Tongue (tissue), 1 donor: ENCODE measurements at regions not wholly inside any gene's neighbourhood (a gene's known extent, or its start where the extent isn't known, plus 50 kb on each side); places are given as distances from the start of the nearest gene placed in this dataset.

Experiments used
- DNase-seq: peaks from one replicate; pipeline ENCODE4 v3.0.0-alpha.2; 2015

DNA sequence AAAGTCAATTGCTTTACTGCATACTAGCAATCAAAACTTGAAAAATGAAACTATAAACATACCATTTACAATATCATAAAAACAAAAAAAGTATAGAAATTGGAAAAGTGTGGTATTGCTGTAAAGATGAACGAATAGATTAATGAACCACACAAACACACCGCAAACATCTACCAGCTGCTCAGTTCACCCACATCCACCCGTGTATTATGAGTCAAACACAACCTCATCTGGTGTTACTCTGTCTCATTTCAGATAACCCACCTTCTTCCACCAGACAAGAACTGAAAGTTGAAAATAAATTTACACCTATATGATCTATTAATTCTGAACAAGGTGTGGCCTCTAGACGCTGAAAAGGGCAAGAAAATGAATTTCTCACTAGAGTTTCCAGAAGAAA is 53.3 kb downstream of the BLID start:
- no peak for DNase-seq

DNA sequence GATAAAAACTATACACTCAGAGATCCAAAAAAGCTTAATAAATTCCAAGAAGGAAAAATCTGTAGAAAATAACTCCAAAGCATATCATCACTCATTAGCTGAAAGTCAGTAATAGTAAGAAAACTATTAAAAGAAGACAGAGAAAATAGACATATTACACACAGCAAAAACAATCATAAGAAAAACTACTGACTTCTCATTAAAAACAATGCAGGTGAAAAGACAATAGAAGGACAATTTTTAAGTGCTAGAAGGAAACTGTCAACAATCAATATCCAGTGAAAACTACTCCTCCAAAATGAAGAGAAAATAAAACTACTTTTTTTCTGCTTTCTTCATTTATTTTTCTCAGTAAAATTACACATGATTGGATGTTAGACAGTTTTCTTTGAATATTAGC is 56.5 kb downstream of the BLID start:
- DNase-seq: no peak

DNA sequence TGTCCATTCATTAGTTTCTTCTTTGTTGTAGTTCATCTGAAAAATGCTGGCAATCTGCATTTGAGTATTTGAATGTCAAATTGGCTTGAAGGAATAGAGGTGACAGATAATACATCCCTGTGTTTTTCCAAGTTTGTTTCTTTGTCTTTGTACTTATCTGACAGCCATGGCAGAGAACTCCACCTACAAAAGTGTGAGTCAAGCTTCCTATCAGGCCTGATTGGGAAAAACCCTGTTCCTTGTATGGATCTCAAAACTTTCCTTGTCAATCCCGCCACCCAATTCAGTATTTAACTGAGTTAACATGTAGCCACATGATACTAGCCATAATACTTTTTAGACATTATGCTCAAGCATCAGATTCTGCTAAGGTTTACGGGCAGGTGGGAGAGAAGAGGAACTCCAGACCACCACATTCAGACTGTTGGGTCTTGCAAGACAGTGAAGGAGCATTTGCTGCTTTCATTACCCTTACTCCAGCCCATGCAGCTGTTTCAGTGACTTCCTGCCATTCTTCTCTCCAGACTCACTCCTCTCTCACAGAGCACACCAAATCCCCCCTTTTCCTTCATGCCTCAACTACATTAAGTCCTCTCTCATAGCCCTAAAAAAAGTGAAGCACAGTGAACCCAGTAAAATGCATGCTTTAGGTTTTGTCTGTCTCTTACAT is 65.9 kb downstream of the BLID start:
- no peak for DNase-seq

DNA sequence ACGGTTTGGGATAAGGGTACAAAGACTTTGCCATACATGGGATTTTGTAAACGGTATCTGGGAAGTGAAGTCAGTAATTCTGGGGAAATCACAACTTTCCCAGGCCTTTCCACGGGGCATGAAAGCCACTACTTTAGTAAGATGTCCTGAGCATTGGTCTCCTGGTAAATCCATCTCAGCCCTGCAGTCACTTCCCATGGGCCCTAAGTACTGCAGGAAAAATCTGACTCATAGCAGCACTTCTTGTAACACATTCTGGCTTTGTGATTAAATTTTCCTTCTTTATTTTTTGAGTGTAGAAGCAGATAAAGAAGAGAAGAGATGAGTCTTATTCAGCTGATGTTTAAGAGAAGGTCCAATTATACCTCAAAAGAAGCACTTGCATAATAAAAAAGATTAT is 67.6 kb downstream of the BLID start:
- DNase-seq: no peak

DNA sequence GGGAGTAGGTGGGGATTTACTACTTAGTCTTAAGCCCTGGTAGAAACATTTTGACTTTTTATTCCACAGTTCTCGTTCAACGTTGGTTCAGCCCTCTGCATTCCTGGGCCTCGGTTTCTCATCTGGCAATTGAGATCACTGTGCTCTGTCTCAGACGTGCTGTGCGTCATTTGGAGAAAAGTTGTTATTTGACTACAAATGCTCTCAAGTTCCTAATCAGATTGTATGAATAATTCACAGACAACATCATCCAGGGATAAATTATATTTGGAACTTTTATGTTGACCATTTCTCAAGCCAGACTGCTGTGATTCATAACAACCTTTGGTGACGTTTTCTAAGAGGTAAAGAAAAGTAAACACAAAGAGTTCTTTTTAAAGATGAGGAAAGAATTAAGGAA is 69.2 kb downstream of the BLID start:
- no peak for DNase-seq

- DNase-seq: no peak
Observed at GRCh38 chr11:122046438-122046837, 69.6 kb downstream of the BLID start.

- peak; percentile 46 for DNase-seq
Observed at GRCh38 chr11:122045181-122045586, 70.8 kb downstream of the BLID start.

- DNase-seq: no peak
Observed at GRCh38 chr11:122044086-122044485, 71.9 kb downstream of the BLID start.

- no peak for DNase-seq
Observed at GRCh38 chr11:122042981-122043380, 73.0 kb downstream of the BLID start.

GRCh38 chr11:122040464-122040863 is 75.6 kb downstream of the BLID start:
- peak; percentile 30 for DNase-seq

GRCh38 chr11:122038543-122038942 is 77.5 kb downstream of the BLID start:
- DNase-seq: peak; percentile 57

- no peak for DNase-seq
Observed at GRCh38 chr11:122037911-122038310, 78.1 kb downstream of the BLID start.

GRCh38 chr11:122036493-122036892 is 79.5 kb downstream of the BLID start:
- DNase-seq: no peak

DNA sequence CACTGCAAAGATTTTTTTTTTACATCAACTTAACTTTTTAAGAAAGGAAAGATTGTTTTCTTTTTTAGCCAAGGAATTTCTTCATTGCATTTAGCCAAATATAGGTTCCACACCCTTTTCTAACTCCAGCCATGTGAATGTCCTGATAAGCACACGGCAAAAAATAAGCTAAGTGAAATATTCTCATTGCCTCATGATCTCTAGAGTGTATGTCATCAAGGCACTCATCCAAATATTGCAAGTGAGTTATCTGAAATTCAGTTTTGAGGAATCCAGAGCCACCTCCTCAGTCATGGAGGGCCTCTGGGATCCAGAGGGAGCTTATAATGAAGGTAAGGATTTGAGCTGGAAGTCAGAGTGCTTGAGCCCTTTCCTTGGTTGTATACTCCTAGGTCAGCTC is 80.0 kb downstream of the BLID start:
- peak; percentile 48 for DNase-seq

- DNase-seq: no peak
Observed at GRCh38 chr11:122033631-122034030, 82.4 kb downstream of the BLID start.

- DNase-seq: no peak
Observed at GRCh38 chr11:122033193-122033592, 82.8 kb downstream of the BLID start.

DNA sequence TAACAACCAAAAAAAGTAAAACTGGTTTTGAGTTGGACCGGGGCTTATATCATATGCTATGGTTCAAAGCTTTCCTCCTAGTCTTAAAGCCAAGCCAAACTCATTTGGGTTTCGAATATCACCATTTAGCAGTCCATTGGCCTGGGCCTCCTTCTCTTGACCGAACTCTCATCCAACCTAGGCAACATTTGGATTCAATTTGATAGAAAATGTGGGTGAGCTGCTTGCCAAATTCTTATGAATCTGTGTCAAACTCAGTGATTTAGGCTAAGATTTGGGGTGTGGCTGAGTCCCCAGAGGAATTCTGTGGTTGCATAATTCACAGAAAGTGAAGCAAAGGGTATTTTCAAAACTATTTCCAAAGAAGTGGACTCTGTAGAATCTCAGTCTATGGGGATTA is 83.7 kb downstream of the BLID start:
- peak; percentile 51 for DNase-seq

GRCh38 chr11:122031813-122032212 is 84.2 kb downstream of the BLID start:
- DNase-seq: no peak

DNA sequence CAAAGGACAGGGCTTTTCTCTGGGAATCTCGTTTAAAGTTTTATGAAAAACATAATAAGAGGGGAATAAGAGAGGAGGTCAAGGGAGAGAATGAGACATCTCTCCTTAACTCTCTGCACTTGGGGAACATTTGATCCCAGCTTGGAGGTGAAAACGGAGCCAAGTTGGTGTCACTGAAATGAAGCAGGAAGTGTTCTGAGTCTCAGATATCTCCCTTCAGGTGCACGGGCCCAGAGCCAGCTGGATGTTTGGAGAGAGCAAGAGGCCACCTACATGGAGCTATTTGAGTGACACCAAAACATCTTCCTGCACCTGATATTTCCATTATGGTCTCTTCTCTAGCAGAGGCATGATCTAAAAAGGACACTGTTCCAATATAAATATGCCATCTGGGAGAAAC is 85.7 kb downstream of the BLID start:
- DNase-seq: peak; percentile 81

DNA sequence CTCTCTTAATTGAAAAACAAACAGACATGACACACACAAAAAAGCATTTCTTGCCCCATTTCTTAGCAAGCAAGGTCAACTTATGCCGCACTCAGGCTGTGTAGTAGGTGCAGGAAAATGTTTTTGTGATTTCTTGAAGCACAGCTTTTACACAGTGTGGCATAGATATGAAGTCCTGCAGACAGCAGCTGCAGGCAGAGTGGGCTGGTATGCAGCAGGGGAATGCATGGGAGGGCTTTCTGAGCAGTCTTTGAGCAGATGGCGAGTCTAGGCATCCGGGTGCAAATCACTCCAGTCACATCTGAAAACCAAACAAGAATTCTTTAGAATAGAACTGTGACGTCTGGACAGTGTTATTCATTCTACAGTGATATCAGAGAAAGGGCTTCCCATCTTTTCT is 87.5 kb downstream of the BLID start:
- peak; percentile 80 for DNase-seq

GRCh38 chr11:122028036-122028435 is 88.0 kb downstream of the BLID start:
- DNase-seq: no peak

GRCh38 chr11:122025757-122026156 is 90.3 kb downstream of the BLID start:
- no peak for DNase-seq

GRCh38 chr11:122024278-122024677 is 91.7 kb downstream of the BLID start:
- DNase-seq: no peak

DNA sequence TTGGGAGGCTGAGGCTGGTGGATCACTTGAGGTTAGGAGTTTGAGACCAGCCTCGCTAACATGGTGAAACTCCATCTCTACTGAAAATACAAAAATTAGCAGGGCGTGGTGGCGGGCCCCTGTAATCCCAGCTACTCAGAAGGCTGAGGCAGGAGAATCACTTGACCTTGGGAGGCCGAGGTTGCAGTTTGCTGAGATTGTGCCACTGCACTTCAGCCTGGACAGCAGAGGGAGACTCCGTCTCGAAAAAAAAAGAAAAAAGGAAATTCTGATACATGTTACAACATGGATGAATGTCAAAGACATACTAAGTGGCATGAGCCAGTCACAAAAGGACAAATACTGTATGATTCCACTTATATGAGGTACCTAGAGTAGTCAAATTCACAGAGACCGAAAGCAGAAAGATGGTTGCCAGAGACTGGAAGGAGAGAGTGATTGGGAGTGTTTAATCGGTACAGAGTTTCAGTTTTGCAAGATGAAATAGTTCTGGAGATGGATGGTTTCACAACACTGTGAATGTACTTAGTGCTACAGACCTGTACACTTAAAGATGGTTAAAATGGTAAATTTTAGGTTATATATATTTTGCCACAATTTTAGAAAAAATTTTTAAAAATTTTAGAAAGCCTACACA is 92.3 kb downstream of the BLID start:
- no peak for DNase-seq
